ENCODE measurements at regions not wholly inside any gene's neighbourhood (a gene's known extent, or its start where the extent isn't known, plus 50 kb on each side); places are given as distances from the start of the nearest gene placed in this dataset.

DNA sequence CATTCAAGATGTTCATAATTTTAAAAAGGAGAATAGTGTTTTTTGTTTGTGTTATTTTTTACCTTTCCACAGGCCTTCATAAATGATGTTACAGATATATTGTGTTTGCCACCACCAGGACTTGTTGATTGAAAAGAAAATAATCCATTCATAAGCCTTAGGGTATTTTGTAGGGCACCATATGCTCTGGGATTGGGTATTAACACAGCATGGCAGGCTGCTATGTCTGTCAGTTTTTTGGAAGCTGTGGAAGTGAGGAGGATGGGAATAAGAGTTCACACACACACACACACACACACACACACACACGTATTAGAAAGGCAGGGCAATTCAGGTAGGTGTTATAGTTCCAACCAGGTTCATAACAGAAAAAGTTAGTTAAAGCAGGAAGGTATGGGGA is 237.9 kb downstream of the HDGFL1 start (continued):
- TF ChIP-seq, protein P1, sequence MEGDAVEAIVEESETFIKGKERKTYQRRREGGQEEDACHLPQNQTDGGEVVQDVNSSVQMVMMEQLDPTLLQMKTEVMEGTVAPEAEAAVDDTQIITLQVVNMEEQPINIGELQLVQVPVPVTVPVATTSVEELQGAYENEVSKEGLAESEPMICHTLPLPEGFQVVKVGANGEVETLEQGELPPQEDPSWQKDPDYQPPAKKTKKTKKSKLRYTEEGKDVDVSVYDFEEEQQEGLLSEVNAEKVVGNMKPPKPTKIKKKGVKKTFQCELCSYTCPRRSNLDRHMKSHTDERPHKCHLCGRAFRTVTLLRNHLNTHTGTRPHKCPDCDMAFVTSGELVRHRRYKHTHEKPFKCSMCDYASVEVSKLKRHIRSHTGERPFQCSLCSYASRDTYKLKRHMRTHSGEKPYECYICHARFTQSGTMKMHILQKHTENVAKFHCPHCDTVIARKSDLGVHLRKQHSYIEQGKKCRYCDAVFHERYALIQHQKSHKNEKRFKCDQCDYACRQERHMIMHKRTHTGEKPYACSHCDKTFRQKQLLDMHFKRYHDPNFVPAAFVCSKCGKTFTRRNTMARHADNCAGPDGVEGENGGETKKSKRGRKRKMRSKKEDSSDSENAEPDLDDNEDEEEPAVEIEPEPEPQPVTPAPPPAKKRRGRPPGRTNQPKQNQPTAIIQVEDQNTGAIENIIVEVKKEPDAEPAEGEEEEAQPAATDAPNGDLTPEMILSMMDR (IDR thresholded peaks at IDR 0.05 in 2 of 3, conservative IDR thresholded peaks at IDR 0.05 in 1 of 3; ENCODE audit: borderline replicate concordance in 1 of 3, insufficient read depth in 1 of 3, low read depth in 2 of 3, low read length in 2 of 3) = no peak
- TF ChIP-seq TCF7L2 (IDR thresholded peaks at IDR 0.05; ENCODE audit: borderline replicate concordance, extremely low read depth, insufficient read depth, insufficient read length) = no peak

DNA sequence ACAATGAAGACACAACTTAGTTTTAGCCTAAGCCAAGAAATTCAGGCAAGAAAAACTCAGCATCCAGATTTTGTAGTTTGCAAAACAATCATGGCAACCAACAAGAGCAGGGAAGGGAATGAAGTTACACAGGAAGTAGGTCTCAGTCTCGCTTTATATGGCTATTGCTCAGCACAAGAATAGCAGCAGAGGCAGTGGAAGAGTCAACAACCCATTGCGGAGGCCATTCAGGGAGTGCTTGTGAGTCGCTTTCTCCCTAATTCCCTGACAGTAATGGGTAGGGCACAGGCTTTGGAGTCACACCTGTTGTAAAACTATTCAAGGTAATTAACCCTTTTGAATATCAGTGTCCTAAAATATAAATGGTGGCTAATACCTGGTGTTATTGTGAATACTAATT is 238.5 kb downstream of the HDGFL1 start:
- RAD21 ChIA-PET (ENCODE audit: low non-redundant PET in 1 of 2, low total read pairs in 2 of 2, uncharacterized antibody in 2 of 2, unreplicated experiment in 2 of 2) = no interaction called here
- no TSS peak for BruUV-seq (replicated peaks)

More for the DNA sequence above, 238.5 kb downstream of the HDGFL1 start:
- no peaks in the 10 kb centered on the region for H3K36me3 ChIP-seq (ENCODE audit: control insufficient read depth in 1 of 2, insufficient read depth in 2 of 2, low read length in 2 of 2)
- no peak for DNase-seq (ENCODE audit: low read depth, low spot score)
- no peak overlapping the region for H3K27ac ChIP-seq (ENCODE audit: low read depth, low read length)
- no peak overlapping the region for H3K9ac ChIP-seq (ENCODE audit: low read length)
- H3K4me1 ChIP-seq (ENCODE audit: control insufficient read depth in 1 of 2, insufficient read depth in 2 of 2, low read length in 2 of 2) = no peaks in the 10 kb centered on the region
- no peaks in the 10 kb centered on the region for H3K79me2 ChIP-seq (ENCODE audit: insufficient read depth, low read length)
- intact Hi-C loops (cut with micrococcal nuclease) = no loop called here
- H3K27me3 ChIP-seq (ENCODE audit: insufficient read depth, low read length) = no peaks in the 10 kb centered on the region
- ChIA-PET CTCF (no interaction called here), POLR2A (no interaction called here)
- H3K9me2 ChIP-seq (ENCODE audit: insufficient read depth) = no peaks in the 10 kb centered on the region
- no peak for TF ChIP-seq EZH2phosphoT487 (IDR thresholded peaks at IDR 0.05; ENCODE audit: borderline replicate concordance)
- TF ChIP-seq ELF1 (IDR thresholded peaks at IDR 0.05; ENCODE audit: borderline replicate concordance, low read depth) = no peak
- TF ChIP-seq SP1 (IDR thresholded peaks at IDR 0.05; ENCODE audit: low read depth) = no peak
- no peak for TF ChIP-seq FOSL1 (IDR thresholded peaks at IDR 0.05; ENCODE audit: low read depth)
- TF ChIP-seq POLR2A (IDR thresholded peaks at IDR 0.05; ENCODE audit: borderline replicate concordance, extremely low read depth, insufficient read depth, insufficient read length) = no peak
- TF ChIP-seq, protein P2, sequence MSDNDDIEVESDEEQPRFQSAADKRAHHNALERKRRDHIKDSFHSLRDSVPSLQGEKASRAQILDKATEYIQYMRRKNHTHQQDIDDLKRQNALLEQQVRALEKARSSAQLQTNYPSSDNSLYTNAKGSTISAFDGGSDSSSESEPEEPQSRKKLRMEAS (IDR thresholded peaks at IDR 0.05) = no peak
- TF ChIP-seq, protein P1 (IDR thresholded peaks at IDR 0.05 in 2 of 3, conservative IDR thresholded peaks at IDR 0.05 in 1 of 3; ENCODE audit: borderline replicate concordance in 1 of 3, insufficient read depth in 1 of 3, low read depth in 2 of 3, low read length in 2 of 3) = no peak
- TF ChIP-seq JUND (IDR thresholded peaks at IDR 0.05) = no peak
- TF ChIP-seq, protein P3, sequence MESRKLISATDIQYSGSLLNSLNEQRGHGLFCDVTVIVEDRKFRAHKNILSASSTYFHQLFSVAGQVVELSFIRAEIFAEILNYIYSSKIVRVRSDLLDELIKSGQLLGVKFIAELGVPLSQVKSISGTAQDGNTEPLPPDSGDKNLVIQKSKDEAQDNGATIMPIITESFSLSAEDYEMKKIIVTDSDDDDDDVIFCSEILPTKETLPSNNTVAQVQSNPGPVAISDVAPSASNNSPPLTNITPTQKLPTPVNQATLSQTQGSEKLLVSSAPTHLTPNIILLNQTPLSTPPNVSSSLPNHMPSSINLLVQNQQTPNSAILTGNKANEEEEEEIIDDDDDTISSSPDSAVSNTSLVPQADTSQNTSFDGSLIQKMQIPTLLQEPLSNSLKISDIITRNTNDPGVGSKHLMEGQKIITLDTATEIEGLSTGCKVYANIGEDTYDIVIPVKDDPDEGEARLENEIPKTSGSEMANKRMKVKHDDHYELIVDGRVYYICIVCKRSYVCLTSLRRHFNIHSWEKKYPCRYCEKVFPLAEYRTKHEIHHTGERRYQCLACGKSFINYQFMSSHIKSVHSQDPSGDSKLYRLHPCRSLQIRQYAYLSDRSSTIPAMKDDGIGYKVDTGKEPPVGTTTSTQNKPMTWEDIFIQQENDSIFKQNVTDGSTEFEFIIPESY (IDR thresholded peaks at IDR 0.05; ENCODE audit: extremely low read depth, insufficient replicate concordance, low read length) = no peak
- TF ChIP-seq SIN3A (IDR thresholded peaks at IDR 0.05; ENCODE audit: low read depth) = no peak
- TF ChIP-seq POLR2AphosphoS5 (IDR thresholded peaks at IDR 0.05; ENCODE audit: low read depth, low read length) = no peak
- no peak for TF ChIP-seq ZFX (IDR thresholded peaks at IDR 0.05)
- TF ChIP-seq, protein P4, sequence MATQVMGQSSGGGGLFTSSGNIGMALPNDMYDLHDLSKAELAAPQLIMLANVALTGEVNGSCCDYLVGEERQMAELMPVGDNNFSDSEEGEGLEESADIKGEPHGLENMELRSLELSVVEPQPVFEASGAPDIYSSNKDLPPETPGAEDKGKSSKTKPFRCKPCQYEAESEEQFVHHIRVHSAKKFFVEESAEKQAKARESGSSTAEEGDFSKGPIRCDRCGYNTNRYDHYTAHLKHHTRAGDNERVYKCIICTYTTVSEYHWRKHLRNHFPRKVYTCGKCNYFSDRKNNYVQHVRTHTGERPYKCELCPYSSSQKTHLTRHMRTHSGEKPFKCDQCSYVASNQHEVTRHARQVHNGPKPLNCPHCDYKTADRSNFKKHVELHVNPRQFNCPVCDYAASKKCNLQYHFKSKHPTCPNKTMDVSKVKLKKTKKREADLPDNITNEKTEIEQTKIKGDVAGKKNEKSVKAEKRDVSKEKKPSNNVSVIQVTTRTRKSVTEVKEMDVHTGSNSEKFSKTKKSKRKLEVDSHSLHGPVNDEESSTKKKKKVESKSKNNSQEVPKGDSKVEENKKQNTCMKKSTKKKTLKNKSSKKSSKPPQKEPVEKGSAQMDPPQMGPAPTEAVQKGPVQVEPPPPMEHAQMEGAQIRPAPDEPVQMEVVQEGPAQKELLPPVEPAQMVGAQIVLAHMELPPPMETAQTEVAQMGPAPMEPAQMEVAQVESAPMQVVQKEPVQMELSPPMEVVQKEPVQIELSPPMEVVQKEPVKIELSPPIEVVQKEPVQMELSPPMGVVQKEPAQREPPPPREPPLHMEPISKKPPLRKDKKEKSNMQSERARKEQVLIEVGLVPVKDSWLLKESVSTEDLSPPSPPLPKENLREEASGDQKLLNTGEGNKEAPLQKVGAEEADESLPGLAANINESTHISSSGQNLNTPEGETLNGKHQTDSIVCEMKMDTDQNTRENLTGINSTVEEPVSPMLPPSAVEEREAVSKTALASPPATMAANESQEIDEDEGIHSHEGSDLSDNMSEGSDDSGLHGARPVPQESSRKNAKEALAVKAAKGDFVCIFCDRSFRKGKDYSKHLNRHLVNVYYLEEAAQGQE (IDR thresholded peaks at IDR 0.05; ENCODE audit: low read depth) = no peak
- TF ChIP-seq SRF (IDR thresholded peaks at IDR 0.05; ENCODE audit: low read depth) = no peak
- no peak overlapping the region for H2AFZ ChIP-seq (ENCODE audit: low read depth, low read length, poor library complexity, severe bottlenecking)
- H3K4me3 ChIP-seq (replicated peaks in 1 of 2; ENCODE audit: low read depth in 1 of 2, low read length in 2 of 2) = no peak overlapping the region
- no peak for ATAC-seq
- H4K20me1 ChIP-seq (ENCODE audit: insufficient read depth) = no peaks in the 10 kb centered on the region
- H3K4me2 ChIP-seq (ENCODE audit: low read length) = no peak overlapping the region
- peaks cover 0 to 3% of the 10 kb centered on the region in 2 experiments; a peak in 1 of 4 replicates for H3K9me3 ChIP-seq (ENCODE audit: control insufficient read depth in 1 of 2, insufficient read depth in 1 of 2, low read depth in 1 of 2, low read length in 2 of 2)
